ENCODE measurements at regions not wholly inside any gene's neighbourhood (a gene's known extent, or its start where the extent isn't known, plus 50 kb on each side); places are given as distances from the start of the nearest gene placed in this dataset.

DNA sequence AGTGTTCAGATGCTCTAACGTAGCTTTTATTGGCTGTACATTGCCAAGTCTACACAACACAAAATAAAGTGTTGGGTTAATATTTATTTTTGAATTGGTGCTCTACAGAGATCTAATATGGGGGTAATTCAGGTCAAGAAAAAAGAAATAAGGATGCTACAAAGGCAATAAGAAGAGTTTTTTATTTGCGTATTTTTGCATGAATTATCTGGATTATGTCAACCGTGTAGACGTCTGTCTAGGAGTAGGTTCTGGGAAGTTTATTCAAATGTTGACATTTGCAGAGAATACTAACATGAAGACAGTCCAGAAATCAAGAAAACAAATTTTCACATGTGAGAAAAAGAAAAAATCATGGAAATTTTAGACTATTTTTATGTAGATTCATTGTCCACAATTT lies 876.7 kb upstream of the POU3F3 start:
- Histone ChIP-seq H3K4me3 (no peak overlapping the region), H3K27ac (no peak overlapping the region), H3K36me3 (no peaks in the 10 kb centered on the region), H3K27me3 (no peaks in the 10 kb centered on the region), H3K4me1 (no peaks in the 10 kb centered on the region), H3K9me3 (no peaks in the 10 kb centered on the region)
- ATAC-seq (no peak), DNase-seq (no peak)
- TF ChIP-seq, protein P1, sequence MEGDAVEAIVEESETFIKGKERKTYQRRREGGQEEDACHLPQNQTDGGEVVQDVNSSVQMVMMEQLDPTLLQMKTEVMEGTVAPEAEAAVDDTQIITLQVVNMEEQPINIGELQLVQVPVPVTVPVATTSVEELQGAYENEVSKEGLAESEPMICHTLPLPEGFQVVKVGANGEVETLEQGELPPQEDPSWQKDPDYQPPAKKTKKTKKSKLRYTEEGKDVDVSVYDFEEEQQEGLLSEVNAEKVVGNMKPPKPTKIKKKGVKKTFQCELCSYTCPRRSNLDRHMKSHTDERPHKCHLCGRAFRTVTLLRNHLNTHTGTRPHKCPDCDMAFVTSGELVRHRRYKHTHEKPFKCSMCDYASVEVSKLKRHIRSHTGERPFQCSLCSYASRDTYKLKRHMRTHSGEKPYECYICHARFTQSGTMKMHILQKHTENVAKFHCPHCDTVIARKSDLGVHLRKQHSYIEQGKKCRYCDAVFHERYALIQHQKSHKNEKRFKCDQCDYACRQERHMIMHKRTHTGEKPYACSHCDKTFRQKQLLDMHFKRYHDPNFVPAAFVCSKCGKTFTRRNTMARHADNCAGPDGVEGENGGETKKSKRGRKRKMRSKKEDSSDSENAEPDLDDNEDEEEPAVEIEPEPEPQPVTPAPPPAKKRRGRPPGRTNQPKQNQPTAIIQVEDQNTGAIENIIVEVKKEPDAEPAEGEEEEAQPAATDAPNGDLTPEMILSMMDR (IDR thresholded peaks at IDR 0.05), result no peak
- TF ChIP-seq POLR2A (IDR thresholded peaks at IDR 0.05), result no peak
- intact Hi-C loops (cut with DNase I), result no loop called here
- WGBS, 4 donors, result 86 to 88% (median 87%) methylated on average over 4 of the region's 4 CpGs

DNA sequence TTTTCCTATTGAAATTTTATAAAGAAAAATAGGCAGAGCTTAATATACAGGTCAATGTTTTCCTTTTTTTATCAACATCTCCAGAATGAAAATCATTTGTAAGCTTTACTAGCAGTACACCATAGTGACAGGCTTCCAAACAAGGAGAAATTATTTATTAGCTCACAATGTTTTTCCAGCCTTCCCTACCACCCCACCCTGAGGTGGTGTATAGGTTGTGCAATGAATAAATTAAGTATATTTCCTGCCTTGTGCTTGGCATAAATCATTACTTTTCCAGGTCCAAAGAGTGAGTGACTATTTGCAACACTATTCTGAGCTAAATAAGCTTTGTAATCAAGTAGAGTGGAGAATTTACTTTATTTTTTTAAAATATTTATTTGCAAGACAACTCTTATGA lies 876.2 kb upstream of the POU3F3 start:
- no peak overlapping the region for H3K27ac ChIP-seq
- ATAC-seq, result no peak
- H3K4me3 ChIP-seq, result no peak overlapping the region
- DNase-seq, result no peak
- H3K9me3 ChIP-seq, result no peaks in the 10 kb centered on the region
- no peaks in the 10 kb centered on the region for H3K27me3 ChIP-seq
- no peaks in the 10 kb centered on the region for H3K36me3 ChIP-seq
- H3K4me1 ChIP-seq, result no peaks in the 10 kb centered on the region
- TF ChIP-seq, protein P1 (IDR thresholded peaks at IDR 0.05), result no peak
- TF ChIP-seq POLR2A (IDR thresholded peaks at IDR 0.05), result no peak
- intact Hi-C loops (cut with DNase I), result no loop called here

DNA sequence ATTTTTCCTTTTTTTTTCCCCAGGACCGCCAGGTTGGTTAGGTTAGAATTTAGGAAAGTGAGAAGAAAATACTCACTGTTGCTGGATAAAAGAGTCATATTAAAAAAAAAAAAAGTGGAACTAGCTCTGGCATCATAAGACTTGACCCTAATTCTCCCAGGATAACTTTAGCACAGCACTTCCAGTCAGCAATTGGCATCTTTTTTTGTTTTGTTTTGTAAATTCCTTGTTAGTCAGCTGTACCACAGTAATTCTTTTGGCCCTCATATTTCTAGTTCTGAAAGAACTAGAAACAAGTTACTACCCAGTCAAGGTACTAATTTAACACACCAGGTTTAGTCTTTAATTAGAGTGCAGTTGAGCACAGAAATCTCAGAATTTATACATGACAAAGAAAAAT lies 873.5 kb upstream of the POU3F3 start:
- WGBS, 4 donors, result 71 to 82% (median 76%) methylated on average over 1 of the region's 1 CpG
- TF ChIP-seq, protein P1 (IDR thresholded peaks at IDR 0.05), result no peak
- TF ChIP-seq POLR2A (IDR thresholded peaks at IDR 0.05), result no peak

DNA sequence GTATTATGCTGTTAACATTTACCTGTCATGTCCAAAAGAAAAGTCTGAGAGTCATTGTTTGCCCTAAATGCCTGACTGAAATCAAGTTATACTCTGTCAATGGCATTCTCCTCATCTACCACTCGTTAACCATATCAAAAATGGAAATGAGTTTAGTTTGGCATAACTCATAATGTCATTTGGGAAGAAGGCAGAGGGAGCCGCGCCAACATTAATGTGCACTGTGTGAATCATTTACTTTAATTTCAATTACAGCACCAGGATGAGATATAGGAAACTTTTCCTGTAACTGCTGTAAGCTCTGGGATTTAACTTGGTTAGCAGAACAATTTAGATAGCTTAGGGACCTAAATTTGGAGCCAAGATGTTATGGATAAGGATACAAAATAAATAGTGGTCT lies 871.2 kb upstream of the POU3F3 start:
- no peak for TF ChIP-seq POLR2A (IDR thresholded peaks at IDR 0.05)
- TF ChIP-seq, protein P1 (IDR thresholded peaks at IDR 0.05), result no peak
- no peak for ATAC-seq
- Histone ChIP-seq H3K4me3 (no peak overlapping the region), H3K36me3 (no peaks in the 10 kb centered on the region), H3K9me3 (no peaks in the 10 kb centered on the region), H3K27ac (no peak overlapping the region), H3K27me3 (no peaks in the 10 kb centered on the region), H3K4me1 (no peaks in the 10 kb centered on the region)
- 77 to 79% (median 79%) methylated on average over 3 of the region's 3 CpGs for WGBS, 4 donors
- intact Hi-C loops (cut with DNase I), result no loop called here
- DNase-seq, result no peak

More for the DNA sequence above, 873.5 kb upstream of the POU3F3 start:
- DNase-seq (no peak), ATAC-seq (no peak)
- Histone ChIP-seq H3K36me3 (no peaks in the 10 kb centered on the region), H3K4me3 (no peak overlapping the region), H3K27ac (no peak overlapping the region), H3K4me1 (no peaks in the 10 kb centered on the region), H3K27me3 (no peaks in the 10 kb centered on the region), H3K9me3 (no peaks in the 10 kb centered on the region)
- intact Hi-C loops (cut with DNase I), result no loop called here
